ENCODE measurements at regions not wholly inside any gene's neighbourhood (a gene's known extent, or its start where the extent isn't known, plus 50 kb on each side); places are given as distances from the start of the nearest gene placed in this dataset.

- TF ChIP-seq POLR2A (IDR thresholded peaks at IDR 0.05) (no peak), CTCF (IDR thresholded peaks at IDR 0.05) (no peak), EP300 (IDR thresholded peaks at IDR 0.05) (no peak), POLR2AphosphoS5 (IDR thresholded peaks at IDR 0.05) (no peak)
These were observed 161.1 kb downstream of the PHETA1 start for GRCh38 chr12:111207761-111208160.
